ENCODE measurements at regions not wholly inside any gene's neighbourhood (a gene's known extent, or its start where the extent isn't known, plus 50 kb on each side); places are given as distances from the start of the nearest gene placed in this dataset.
A peak's percentile ranks its signal among the peaks of the same experiment; 100 is the strongest.

- peak; percentile 2 for DNase-seq (ENCODE audit: low read depth)
- H3K4me3 ChIP-seq (ENCODE audit: low read depth, low read length): no peak overlapping the region
- TF ChIP-seq CTCF (conservative IDR thresholded peaks at IDR 0.05; ENCODE audit: low read depth, low read length): no peak
Measured at GRCh38 chr2:129080715-129081476, 762.2 kb upstream of the HS6ST1 start.

- TF ChIP-seq CTCF (conservative IDR thresholded peaks at IDR 0.05; ENCODE audit: low read depth, low read length): no peak
- H3K4me3 ChIP-seq (ENCODE audit: low read depth, low read length): no peak overlapping the region
- DNase-seq (ENCODE audit: low read depth): no peak
Measured at GRCh38 chr2:129085386-129085785, 766.7 kb upstream of the HS6ST1 start.

GRCh38 chr2:129087133-129087813, 768.6 kb upstream of the HS6ST1 start:
- no peak for TF ChIP-seq CTCF (conservative IDR thresholded peaks at IDR 0.05; ENCODE audit: low read depth, low read length)
- DNase-seq (ENCODE audit: low read depth): peak; percentile 16
- H3K4me3 ChIP-seq (ENCODE audit: low read depth, low read length): no peak overlapping the region

- no peak for TF ChIP-seq CTCF (conservative IDR thresholded peaks at IDR 0.05; ENCODE audit: low read depth, low read length)
- DNase-seq (ENCODE audit: low read depth): no peak
- no peak overlapping the region for H3K4me3 ChIP-seq (ENCODE audit: low read depth, low read length)
Measured at GRCh38 chr2:129091620-129092019, 773.0 kb upstream of the HS6ST1 start.

- TF ChIP-seq CTCF (conservative IDR thresholded peaks at IDR 0.05; ENCODE audit: low read depth, low read length): no peak
- H3K4me3 ChIP-seq (ENCODE audit: low read depth, low read length): no peak overlapping the region
- DNase-seq (ENCODE audit: low read depth): no peak
Measured at GRCh38 chr2:129092956-129093355, 774.3 kb upstream of the HS6ST1 start.

- H3K4me3 ChIP-seq (ENCODE audit: low read depth, low read length): no peak overlapping the region
- DNase-seq (ENCODE audit: low read depth): no peak
- TF ChIP-seq CTCF (conservative IDR thresholded peaks at IDR 0.05; ENCODE audit: low read depth, low read length): no peak
Measured at GRCh38 chr2:129101186-129101585, 782.5 kb upstream of the HS6ST1 start.

Measured in choroid plexus epithelial cell (primary cell).